HG02759 (cell line): ENCODE measurements at regions not wholly inside any gene's neighbourhood (a gene's known extent, or its start where the extent isn't known, plus 50 kb on each side); places are given as distances from the start of the nearest gene placed in this dataset.

ENCODE experiments used
- ATAC-seq: cut with Tn5 transposase; IDR thresholded peaks from one replicate; pipeline ENCODE4 v1.9.1; 2021; ENCODE audit warnings: mild to moderate bottlenecking, moderate library complexity; ENCODE audit not compliant: unreplicated experiment

DNA sequence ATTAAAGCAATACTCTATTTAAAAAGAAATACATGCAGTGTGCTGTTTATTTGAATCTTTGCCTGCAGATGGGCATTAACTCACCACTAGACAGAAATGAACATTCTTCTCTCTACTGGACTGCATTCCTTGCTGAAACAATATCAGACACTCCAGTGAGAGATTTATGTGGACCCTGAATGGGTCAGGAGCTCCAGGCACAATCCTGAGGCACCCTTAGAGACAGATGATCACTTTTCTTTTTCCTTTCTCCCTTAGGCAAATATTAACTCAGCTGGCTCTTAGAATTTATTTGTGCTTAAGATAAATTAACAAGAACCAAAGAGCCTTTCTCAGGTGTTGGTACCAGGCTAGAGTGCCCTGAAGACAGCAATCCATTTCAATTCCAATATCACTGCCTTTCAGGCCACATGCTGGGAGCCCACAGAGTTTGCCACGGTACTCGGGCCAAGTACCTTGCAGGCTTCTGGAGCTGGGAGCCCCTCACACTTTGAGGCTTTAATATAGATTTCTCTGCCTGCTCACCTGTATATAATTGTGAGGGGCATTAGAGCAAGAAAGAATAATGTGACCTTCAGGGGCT, 173.0 kb downstream of the EMP1 start:
- ATAC-seq = no peak

DNA sequence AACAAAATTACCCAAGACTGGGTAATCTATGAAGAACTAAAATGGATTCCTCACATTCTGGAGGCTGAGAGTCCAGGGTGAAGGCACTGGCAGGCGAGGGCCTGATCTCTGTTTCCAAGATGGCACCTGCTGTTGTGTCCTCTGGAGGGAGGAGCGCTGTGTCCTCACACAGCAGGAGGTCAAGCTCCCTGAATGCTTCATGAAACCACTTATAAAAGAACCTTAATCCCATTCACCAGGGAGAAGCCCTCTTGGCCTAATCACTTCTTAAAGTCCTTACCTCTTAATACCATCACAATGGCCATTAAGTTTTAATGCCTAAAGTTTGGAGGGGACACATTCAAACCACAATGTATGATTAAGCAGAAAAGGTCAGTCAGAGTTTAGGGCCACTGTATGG, 172.4 kb downstream of the EMP1 start:
- no peak for ATAC-seq

DNA sequence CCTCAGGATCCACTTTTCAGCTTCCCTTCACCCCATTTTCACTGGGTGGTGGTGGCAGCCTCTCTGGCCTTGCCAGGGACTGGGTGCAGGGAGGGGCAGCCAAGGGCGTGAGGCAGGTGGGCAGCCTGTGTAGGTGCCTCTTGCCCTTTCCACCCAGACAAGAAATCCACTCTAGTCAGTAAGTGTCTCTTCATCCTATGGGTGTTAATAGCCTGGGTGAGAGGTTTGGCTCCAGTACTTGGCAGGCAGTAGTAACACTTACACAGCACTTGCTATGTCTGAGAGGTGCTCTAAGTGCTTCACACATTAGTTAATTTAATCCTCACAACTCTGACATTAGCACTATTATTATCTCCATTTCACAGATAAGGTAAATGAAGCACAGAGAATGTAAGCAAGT, 171.9 kb downstream of the EMP1 start:
- no peak for ATAC-seq

DNA sequence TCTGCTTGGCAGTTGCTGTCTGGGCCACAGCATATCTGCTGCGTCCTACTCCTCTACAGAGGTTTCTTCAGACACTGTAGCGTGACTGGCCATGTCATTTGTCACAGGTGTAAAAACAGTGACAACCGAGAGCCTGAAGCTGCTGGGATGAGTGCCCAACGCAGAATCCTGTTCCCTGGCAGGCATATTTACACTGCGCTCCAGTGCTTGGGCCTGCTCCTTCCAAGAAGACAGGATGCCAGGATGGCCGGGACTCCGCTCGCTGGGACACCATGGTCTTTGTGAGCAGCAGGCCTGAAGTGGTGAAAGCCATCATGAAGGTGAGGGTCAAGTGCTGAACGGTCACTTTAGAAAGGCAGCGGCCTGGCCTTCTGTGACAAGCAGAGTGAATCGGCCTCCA, 171.4 kb downstream of the EMP1 start:
- no peak for ATAC-seq

- ATAC-seq = no peak
Measured at GRCh38 chr12:13365748-13366366, 169.3 kb downstream of the EMP1 start.

- ATAC-seq = peak; percentile 90
Measured at GRCh38 chr12:13362260-13362841, 165.8 kb downstream of the EMP1 start.

- no peak for ATAC-seq
Measured at GRCh38 chr12:13359636-13360035, 163.1 kb downstream of the EMP1 start.

- no peak for ATAC-seq
Measured at GRCh38 chr12:13358391-13358905, 161.9 kb downstream of the EMP1 start.

DNA sequence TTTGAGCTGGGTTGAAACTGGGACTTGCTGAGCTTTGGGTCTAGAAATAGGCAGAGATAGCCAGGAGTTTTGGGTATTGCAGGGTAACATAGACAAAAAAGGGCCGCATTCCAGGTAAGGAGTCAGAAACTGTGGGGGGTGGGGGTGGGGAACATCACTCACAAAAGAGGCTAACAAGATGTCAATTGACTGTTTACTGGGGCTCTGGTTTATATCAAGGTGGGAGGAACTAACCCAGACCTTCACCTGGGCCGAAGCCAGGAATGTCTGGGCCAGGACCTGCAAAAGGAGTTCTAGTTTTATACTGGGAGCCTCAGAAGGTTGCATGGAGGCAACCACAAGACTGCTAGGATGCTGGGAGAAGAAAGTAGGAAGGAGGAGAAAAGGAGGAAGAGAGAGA, 154.4 kb downstream of the EMP1 start:
- ATAC-seq = no peak

DNA sequence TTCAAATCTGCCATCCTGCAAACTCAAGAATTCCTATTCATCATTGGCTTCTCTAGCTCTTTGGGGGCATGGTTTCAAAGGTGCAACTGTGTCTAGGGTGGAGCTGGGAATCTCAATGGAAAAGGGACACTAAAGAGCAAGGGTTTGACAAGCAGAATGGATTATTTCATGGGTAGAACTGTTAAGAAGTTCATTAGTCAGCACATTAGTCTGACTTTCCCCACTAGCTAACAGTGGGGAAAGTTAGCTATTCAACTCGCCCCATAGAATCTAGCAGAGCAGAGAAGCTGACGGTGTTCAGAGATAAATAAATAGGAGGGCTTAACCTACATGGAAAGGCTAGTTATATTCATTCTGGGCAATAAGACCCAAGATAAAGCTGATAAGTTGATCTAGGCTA, 153.9 kb downstream of the EMP1 start:
- no peak for ATAC-seq

DNA sequence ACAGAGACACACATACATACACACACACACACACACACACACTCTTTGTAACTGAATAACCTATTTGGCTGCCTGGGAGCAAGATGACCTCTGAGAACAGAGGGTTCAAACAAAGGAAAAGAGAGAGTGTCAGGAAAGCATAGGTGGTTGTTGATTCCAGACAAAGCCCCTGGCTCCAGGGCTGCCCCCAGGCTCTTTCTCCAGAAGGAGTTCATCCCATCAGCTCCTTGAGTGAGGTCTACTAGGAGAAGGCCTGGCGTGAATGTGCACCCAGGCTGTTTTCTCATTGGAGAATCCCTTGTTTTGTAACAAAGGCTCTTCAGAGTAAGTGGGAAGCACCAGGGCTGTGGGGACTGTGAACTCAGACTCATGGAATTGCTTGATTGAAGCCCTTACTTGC, 151.9 kb downstream of the EMP1 start:
- no peak for ATAC-seq

DNA sequence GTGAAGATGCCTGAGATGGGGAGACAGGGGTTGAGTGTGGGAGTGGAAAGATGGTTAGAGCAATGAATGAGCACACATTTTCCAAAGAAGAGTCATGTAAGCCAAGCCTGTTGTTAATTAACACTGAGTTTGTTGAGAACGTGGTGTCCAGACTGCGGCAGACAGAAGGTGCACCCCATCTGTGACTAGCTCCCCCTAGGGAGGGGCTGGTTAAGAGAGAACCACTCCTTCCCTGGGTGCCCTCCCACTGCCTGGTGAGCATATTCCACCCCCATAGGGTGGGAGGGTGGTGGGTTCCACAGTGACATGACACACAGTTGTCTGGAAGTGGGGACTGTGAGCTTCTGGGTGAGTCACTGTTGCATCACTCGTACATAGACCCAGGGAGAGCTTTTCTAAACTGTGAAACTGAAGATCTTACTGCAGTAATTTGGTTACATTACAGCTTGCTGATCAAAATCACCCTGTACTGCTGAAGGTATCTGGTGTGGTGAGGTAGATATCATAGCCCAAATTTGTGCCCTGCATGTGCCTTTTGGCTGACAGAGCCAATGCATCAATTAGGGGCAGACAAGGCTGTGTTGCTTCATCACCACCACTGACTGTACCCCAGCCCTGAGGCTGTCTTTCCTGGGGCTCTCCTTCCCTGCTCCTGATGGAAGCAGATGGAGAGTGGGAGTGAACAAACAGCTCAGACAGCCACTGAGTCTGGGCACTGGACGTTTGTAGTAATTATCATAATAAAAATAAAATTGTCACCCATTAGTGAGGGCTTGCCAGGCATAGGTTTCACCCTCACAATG, 150.9 kb downstream of the EMP1 start:
- ATAC-seq = no peak

GRCh38 chr12:13345722-13346121, 149.2 kb downstream of the EMP1 start:
- no peak for ATAC-seq

DNA sequence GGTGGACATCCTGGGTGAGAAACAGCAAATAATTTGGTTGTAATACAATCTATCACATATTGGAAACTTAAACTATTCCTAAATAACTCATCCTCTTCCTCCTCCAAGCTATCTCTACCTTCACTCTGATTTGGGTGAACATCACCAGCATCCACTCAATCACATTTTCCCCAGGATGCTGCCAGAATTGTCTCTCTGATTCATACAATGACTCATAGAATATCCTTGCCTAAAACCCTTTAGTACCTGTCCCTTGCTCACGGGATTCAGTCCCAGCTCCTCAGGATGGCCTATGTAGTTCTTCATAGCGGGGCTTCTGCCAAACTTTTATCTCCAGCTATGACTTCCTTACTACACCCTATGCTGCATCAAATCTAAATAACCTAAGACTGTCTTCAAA, 146.8 kb downstream of the EMP1 start:
- ATAC-seq = no peak

- no peak for ATAC-seq
Measured at GRCh38 chr12:13342971-13343370, 146.4 kb downstream of the EMP1 start.

GRCh38 chr12:13340149-13340548, 143.6 kb downstream of the EMP1 start:
- no peak for ATAC-seq

- no peak for ATAC-seq
Measured at GRCh38 chr12:13339538-13339937, 143.0 kb downstream of the EMP1 start.

GRCh38 chr12:13339091-13339490, 142.6 kb downstream of the EMP1 start:
- no peak for ATAC-seq

DNA sequence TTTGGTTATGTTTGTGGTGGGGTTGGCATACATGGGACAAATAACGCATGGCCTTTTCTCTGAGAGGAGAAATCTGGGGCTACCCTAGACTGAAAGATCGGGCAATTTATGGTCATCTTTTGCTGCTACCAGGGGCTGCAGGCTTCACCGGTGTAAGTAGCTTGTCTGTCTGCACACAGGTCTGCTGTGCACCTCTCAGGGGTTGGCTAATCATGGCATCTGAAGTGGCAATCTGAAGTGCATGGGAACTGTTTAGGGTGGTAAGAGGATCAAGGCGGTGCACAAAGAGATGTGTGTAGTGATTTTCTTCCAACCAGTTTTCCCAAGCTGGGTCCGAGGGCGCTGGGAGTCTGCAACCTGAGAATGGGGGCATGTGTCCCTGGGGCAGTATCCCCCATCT, 141.3 kb downstream of the EMP1 start:
- no peak for ATAC-seq

DNA sequence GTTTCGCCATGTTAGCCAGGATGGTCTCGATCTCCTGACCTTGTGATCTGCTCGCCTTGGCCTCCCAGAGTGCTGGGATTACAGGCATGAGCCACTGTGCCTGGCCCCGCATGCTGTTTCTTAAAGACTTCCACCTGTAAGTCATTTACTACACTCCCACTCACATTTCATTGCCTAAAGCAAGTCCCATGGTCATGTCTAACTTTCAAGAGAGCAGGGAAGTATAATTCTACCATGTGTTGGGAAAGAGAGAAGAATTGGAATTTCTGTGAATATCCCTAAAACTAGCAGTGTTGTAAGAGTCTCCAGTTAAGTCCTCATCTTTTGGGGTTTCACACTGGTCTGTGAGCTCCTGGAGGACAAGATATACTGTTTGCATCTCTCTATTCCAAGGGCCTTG, 139.7 kb downstream of the EMP1 start:
- no peak for ATAC-seq

DNA sequence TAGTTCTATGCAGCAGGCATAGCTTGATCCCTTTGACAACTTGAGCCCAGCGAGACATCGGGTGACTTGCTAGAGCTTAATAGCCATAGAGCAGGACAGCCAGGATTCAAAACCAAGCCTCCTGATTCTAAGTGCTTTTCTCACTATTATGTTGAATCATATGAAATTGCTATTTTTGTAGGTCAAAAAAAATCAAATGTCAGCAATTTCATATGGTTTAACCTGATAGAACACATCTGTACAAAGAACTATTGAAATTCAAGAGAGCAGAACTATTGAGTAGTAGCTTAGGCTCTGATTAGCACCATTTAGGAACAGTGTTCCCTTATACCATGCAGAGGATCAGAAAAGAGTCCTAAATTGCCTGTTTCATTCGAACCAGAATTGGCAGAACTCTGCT, 132.0 kb downstream of the EMP1 start:
- no peak for ATAC-seq

DNA sequence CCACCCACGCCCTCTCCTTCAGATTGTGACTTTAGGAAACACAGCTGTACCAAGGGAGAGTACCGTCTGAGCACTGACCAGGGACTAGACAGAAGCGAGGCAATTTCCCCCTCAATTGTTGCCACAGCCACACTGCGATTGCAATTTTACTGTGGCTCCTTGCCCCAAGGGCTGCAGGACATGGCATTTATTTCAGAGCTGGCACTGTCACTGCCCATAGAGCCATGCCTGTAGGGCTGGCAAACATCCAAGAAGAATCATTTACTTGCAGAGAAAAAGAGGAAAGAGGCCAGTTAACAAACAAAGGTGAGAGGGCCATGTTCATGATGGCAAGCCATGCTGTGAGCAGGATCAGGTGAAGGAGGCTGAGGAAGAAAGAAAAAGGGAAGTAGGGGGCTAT, 129.6 kb downstream of the EMP1 start:
- no peak for ATAC-seq
